HAP-1 (cell line): ENCODE measurements at regions not wholly inside any gene's neighbourhood (a gene's known extent, or its start where the extent isn't known, plus 50 kb on each side); places are given as distances from the start of the nearest gene placed in this dataset.

Source experiments
- DNase-seq, 2 experiments: peaks; one replicate each; pipeline ENCODE4 v3.0.0-alpha.2; 2016 to 2020; ENCODE audit warnings: low spot score in 2 of 2
- H3K27me3 ChIP-seq: fragments of 250-450 bp; sonication (Bioruptor Pico); 2 replicates; pipeline ENCODE4 v1.5.1; 2020; ENCODE audit warnings: low read depth, mild to moderate bottlenecking, moderate library complexity
- H3K36me3 ChIP-seq: fragments of 250-450 bp; sonication (Bioruptor Pico); replicated peaks from 2 replicates; pipeline ENCODE4 v1.5.1; 2020; ENCODE audit warnings: mild to moderate bottlenecking
- H3K4me1 ChIP-seq: fragments of 250-450 bp; sonication (Bioruptor Pico); 2 replicates; pipeline ENCODE4 v1.5.1; 2020; ENCODE audit warnings: mild to moderate bottlenecking
- H3K4me3 ChIP-seq: fragments of 250-450 bp; sonication (Bioruptor Pico); 2 replicates; pipeline ENCODE4 v1.5.1; 2020; ENCODE audit warnings: mild to moderate bottlenecking, moderate library complexity
- H3K9me3 ChIP-seq: fragments of 250-450 bp; sonication (Bioruptor Pico); 2 replicates; pipeline ENCODE4 v1.5.1; 2020; ENCODE audit warnings: mild to moderate bottlenecking, moderate library complexity
- in situ Hi-C: fragments of 300-500 bp; cut with MboI; formaldehyde crosslinking; loops from 3 replicates; pipeline ENCODE4 v1.14.3; 2020; ENCODE audit warnings: low sequenced_read_pairs, inconsistent platforms, mixed read lengths

DNA sequence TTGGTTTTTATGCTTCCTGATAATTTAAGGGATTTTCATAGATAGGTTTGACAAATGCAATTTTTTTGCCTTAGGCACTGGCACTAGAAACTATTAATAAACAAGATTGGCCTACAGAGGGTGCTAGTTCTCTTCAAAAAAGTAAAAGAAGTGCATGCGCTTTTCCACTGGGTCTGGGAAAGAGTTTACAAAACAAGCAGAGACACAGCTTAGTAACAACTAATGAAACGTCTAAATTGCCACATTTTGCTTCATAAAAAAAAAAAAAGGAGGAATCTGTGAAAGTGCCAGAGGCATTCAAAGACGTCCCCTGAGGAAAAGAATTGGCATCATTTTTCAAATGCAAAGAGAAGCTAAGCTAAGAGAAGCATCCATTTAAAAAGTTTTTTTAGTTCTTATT lies 58.3 kb upstream of the EEA1 start:
- Histone ChIP-seq H3K9me3 (no peaks in the 10 kb centered on the region), H3K4me1 (peaks cover 9% of the 10 kb centered on the region), H3K4me3 (no peak overlapping the region), H3K27me3 (no peaks in the 10 kb centered on the region), H3K36me3 (no peaks in the 10 kb centered on the region)
- peak; percentile 43 to 83 for DNase-seq
- in situ Hi-C loops, result loop anchor here (5.0 to 25.0 kb wide), 2 partner anchors 200 to 410 kb away; no protein-coding TSS in a partner anchor

DNA sequence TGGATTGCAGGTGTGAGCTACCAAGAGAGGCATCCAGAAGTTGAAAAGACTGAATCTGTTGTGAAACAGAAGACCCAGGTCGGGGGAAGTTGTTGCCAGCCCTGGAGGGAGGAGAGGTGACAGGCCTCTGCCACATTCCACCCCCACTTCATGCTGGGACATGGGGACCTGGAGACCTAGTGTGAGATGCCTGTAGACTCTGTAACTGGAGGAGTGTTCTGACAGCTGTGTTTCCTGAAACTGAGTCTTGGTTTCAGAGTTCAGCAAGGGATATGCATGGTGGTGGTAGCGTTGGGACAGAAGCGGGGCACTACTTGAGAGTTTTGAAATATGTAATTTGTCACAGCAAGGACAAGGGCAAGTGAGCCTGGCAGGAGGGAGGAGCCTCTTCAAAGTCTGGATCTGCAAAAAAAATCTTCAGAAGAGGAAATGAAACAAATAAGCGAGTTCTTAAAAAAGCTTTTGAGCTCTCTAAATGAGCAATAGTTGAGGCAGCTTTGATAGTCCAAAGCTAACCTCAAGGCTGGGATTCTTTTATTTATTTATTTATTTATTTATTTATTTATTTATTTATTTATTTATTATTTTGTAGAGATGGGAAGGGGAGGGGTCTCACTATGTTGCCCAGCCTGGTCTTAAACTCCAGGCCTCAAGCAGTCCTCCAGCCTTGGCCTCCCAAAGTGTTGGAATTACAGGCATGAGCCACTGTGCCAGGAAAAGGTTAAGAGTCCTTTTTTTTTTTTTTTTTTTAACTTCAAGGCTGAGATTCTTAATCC lies 58.9 kb upstream of the EEA1 start:
- H3K4me3 ChIP-seq, result no peak overlapping the region
- H3K4me1 ChIP-seq, result peaks cover 9% of the 10 kb centered on the region
- in situ Hi-C loops, result loop anchor here (5.0 to 25.0 kb wide), 2 partner anchors 201 to 409 kb away; no protein-coding TSS in a partner anchor
- no peak for DNase-seq
- H3K36me3 ChIP-seq, result no peaks in the 10 kb centered on the region
- no peaks in the 10 kb centered on the region; the same call in 1 of the 2 replicates for H3K9me3 ChIP-seq
- H3K27me3 ChIP-seq, result no peaks in the 10 kb centered on the region

DNA sequence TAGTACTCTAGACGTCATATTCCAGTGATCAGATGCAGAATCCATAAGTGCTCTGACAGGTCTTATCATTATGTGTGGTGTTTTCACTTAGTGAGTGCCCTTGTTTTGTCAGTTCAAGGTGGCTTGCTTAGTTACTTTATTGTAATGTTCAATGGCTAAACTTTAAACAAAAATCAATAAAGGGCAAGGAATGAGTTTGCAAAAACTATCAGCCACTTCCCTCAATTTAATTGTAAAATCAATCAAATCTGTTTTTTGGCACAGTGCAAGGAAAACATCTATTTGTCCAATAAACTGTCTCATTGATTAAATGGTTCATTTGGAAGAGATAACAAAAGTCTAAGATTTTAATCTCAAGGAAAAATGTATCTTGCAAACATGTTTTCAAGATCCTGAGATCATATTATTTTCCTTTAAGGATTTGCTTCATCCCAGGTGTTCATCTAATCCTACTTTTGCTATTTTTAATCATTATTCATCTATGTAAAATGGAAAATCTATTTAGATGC lies 59.6 kb upstream of the EEA1 start:
- Histone ChIP-seq H3K4me1 (peaks cover 9% of the 10 kb centered on the region), H3K9me3 (no peaks in the 10 kb centered on the region; the same call in 1 of the 2 replicates), H3K4me3 (no peak overlapping the region), H3K27me3 (no peaks in the 10 kb centered on the region), H3K36me3 (no peaks in the 10 kb centered on the region)
- DNase-seq, result no peak
- in situ Hi-C loops, result loop anchor here (5.0 to 25.0 kb wide), 2 partner anchors 201 to 409 kb away; no protein-coding TSS in a partner anchor

DNA sequence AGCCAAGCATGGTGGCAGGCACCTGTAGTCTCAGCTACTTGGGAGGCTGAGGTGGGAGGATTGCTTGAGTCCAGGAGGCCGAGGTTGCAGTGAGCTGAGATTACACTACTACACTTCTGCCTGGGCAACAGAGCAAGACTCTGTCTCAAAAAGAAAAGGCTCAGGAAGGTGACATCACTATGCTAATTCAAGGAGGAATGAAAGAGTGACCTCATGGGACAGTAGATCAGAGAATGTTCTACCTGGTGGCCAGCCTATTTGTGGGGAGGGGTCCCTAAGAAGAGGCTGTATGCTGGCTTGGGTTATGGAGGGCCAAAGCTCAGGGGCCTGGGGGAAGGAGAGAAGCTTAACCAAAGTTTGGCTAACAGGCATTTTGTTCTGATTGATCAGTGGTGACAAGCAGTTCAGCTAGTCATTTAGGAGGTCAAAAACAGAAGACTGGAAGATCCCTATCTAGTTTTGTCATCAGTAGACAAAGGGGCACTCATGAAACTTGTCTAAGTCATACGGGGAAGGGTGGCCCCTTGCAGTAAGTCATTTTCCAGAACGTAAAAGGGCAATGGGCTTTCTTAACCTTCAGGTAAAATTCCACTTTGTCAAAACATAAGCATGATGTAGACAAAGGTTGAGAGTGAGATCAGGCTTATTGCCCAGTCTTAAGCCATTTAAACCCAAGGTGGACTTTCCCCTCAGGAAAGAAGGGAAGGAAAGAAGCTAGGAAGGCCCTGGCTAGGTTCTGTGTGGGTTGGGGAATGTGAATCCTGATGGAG lies 60.8 kb upstream of the EEA1 start:
- Histone ChIP-seq H3K9me3 (no peaks in the 10 kb centered on the region; the same call in 1 of the 2 replicates), H3K27me3 (no peaks in the 10 kb centered on the region), H3K36me3 (no peaks in the 10 kb centered on the region), H3K4me1 (peaks cover 9% of the 10 kb centered on the region), H3K4me3 (no peak overlapping the region)
- in situ Hi-C loops, result loop anchor here (5.0 to 25.0 kb wide), 2 partner anchors 203 to 407 kb away; no protein-coding TSS in a partner anchor
- no peak for DNase-seq

DNA sequence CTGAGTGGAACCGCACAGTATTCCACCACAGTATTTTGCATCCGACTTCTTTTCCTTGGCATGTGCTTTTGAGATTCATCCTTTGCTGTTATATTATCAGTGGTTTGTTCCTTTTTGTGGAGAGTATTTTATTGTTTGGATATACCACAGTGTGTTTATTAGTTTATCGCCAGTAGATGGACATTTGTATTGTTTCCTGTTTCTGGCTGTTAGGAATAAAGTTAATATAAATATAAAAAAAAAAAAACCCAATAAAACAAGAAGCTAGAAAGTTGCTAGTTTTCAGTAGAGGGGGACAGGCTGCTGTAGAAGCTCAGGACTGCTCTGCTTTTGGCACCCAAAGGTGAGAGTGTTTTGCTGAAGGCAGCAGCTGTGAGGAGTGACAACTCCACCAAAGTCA lies 62.0 kb upstream of the EEA1 start:
- DNase-seq, result no peak
- in situ Hi-C loops, result loop anchor here (25.0 kb wide), 1 partner anchor 204 kb away; no protein-coding TSS in a partner anchor
- Histone ChIP-seq H3K4me1 (peaks cover 9% of the 10 kb centered on the region), H3K27me3 (no peaks in the 10 kb centered on the region), H3K36me3 (no peaks in the 10 kb centered on the region), H3K4me3 (no peak overlapping the region), H3K9me3 (no peaks in the 10 kb centered on the region; the same call in 1 of the 2 replicates)

- in situ Hi-C loops, result loop anchor here (25.0 kb wide), 1 partner anchor 205 kb away; no protein-coding TSS in a partner anchor
- no peak for DNase-seq
- Histone ChIP-seq H3K4me1 (peaks cover 7% of the 10 kb centered on the region), H3K36me3 (no peaks in the 10 kb centered on the region), H3K27me3 (no peaks in the 10 kb centered on the region), H3K9me3 (no peaks in the 10 kb centered on the region; the same call in 1 of the 2 replicates), H3K4me3 (no peak overlapping the region)
These were observed 62.9 kb upstream of the EEA1 start for GRCh38 chr12:92992041-92992440.

DNA sequence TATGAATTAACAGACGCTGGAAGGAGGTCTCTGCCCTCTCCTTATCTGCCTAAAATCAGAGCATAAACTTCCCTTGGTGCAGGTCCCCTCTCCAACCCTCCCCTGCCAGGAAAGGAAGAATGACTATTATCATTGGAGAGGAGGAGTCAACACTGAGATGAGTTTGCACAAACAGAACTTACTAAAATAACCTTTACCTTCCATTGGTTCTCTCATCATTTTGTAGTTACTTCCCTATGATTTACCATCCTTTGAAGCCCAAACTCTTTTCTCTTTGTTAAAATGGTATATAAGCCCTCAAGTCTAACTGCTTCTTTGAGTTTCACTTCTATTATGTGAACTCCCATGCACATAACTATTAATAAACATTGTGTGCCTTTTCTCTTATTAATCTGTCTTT lies 64.2 kb upstream of the EEA1 start:
- no peaks in the 10 kb centered on the region for H3K36me3 ChIP-seq
- no peaks in the 10 kb centered on the region for H3K27me3 ChIP-seq
- H3K9me3 ChIP-seq, result no peaks in the 10 kb centered on the region; the same call in 1 of the 2 replicates
- H3K4me1 ChIP-seq, result no peaks in the 10 kb centered on the region
- no peak overlapping the region for H3K4me3 ChIP-seq
- no peak for DNase-seq
- in situ Hi-C loops, result loop anchor here (25.0 kb wide), 1 partner anchor 206 kb away; no protein-coding TSS in a partner anchor

DNA sequence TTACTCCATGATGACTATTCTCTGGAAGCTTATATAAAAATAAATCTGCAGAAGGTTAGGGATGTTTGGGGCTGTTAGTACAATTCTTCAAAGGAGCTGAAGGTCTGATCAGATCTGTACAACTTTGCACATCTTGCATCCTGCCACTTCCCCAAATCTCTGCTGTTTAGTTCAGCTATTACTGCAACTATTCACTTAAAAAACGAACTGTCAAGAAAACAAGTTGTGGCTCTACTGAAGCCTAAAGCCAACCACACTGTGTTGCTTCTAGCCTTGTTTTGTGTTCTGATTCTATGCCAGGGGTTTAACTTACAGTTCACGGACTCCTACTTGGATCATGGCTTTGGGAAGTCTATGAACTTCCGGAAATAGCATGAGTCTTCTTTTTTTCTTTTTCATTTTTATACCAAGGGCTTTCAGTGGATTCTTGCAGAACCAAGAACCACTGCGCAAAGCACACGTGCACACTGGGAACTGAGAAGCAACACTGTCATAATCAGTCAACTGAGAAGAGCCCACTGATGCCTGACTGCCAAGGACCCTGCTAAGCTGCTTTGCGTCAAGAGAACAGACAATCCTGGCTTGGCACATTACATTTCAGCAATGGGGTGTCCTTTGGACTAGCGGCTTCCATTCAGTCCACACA lies 66.3 kb upstream of the EEA1 start:
- in situ Hi-C loops, result loop anchor here (25.0 kb wide), 1 partner anchor 208 kb away; no protein-coding TSS in a partner anchor
- H3K4me3 ChIP-seq, result no peak overlapping the region
- no peak for DNase-seq
- H3K9me3 ChIP-seq, result no peaks in the 10 kb centered on the region; the same call in 1 of the 2 replicates
- no peaks in the 10 kb centered on the region for H3K27me3 ChIP-seq
- no peaks in the 10 kb centered on the region for H3K36me3 ChIP-seq
- H3K4me1 ChIP-seq, result peaks cover 4% of the 10 kb centered on the region; the same call in 1 of the 2 replicates

GRCh38 chr12:93000026-93000425 lies 70.9 kb upstream of the EEA1 start:
- H3K27me3 ChIP-seq, result no peaks in the 10 kb centered on the region
- no peaks in the 10 kb centered on the region for H3K9me3 ChIP-seq
- H3K36me3 ChIP-seq, result no peaks in the 10 kb centered on the region
- no peak for DNase-seq
- in situ Hi-C loops, result loop anchor here (25.0 kb wide), 1 partner anchor 1112 kb away; no protein-coding TSS in a partner anchor
- peaks cover 16% of the 10 kb centered on the region for H3K4me1 ChIP-seq
- H3K4me3 ChIP-seq, result no peak overlapping the region

- peaks cover 18% of the 10 kb centered on the region for H3K4me1 ChIP-seq
- no peak overlapping the region for H3K4me3 ChIP-seq
- no peaks in the 10 kb centered on the region for H3K9me3 ChIP-seq
- H3K36me3 ChIP-seq, result no peaks in the 10 kb centered on the region
- DNase-seq, result no peak
- H3K27me3 ChIP-seq, result no peaks in the 10 kb centered on the region
- in situ Hi-C loops, result loop anchor here (25.0 kb wide), 1 partner anchor 1111 kb away; no protein-coding TSS in a partner anchor
These were observed 72.3 kb upstream of the EEA1 start for GRCh38 chr12:93001407-93001806.

GRCh38 chr12:93002293-93003054 lies 73.4 kb upstream of the EEA1 start:
- in situ Hi-C loops, result loop anchor here (25.0 kb wide), 1 partner anchor 1110 kb away; no protein-coding TSS in a partner anchor
- Histone ChIP-seq H3K36me3 (no peaks in the 10 kb centered on the region), H3K9me3 (no peaks in the 10 kb centered on the region), H3K4me1 (peaks cover 29% of the 10 kb centered on the region), H3K27me3 (no peaks in the 10 kb centered on the region), H3K4me3 (no peak overlapping the region)
- no peak for DNase-seq

DNA sequence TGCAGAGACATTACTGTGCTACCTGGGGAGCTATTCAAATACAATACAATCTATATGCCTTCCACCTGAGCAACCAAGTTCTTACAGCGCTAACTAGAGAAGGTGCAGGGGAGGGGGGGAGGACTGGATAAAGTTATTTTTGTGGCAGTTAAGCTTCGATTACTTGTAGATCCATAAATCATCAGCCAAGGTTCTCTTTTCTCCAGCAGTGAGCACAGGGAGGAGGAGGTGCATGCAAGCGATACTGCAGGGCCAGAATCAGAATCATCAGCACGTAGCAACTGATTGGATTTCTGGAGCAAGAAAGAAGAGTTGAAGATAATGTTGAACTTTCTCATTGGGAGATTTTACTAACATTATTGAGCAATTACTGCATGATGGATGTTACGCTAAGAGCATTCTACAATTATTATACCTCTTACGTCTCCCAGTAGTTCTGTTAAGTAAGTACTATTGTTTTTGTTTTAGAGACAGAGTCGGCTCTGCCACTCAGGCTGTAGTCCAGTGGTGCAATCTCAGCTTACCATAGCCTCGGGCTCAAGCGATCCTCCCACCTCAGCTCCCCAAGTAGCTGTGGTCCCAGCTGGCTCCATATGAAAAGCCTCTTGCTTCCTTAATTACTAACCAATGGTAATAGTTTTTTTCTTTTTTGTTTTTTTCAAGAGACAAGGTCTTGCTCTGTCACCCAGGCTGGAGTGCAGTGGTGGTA lies 74.6 kb upstream of the EEA1 start:
- H3K4me1 ChIP-seq, result peaks cover 29% of the 10 kb centered on the region
- H3K27me3 ChIP-seq, result no peaks in the 10 kb centered on the region
- DNase-seq, result peak in 1 of 2 experiments; percentile 32
- H3K9me3 ChIP-seq, result no peaks in the 10 kb centered on the region
- H3K4me3 ChIP-seq, result no peak overlapping the region
- no peaks in the 10 kb centered on the region for H3K36me3 ChIP-seq
- in situ Hi-C loops, result loop anchor here (25.0 kb wide), 1 partner anchor 1109 kb away; no protein-coding TSS in a partner anchor
